ENCODE measurements at regions not wholly inside any gene's neighbourhood (a gene's known extent, or its start where the extent isn't known, plus 50 kb on each side); places are given as distances from the start of the nearest gene placed in this dataset.

GRCh38 chr15:77854980-77855379 is 222.3 kb upstream of the LINGO1 start:
- H3K9me3 ChIP-seq (ENCODE audit: severe bottlenecking), result no peaks in the 10 kb centered on the region
- H3K27ac ChIP-seq, result no peak overlapping the region
- no peak for DNase-seq
- TF ChIP-seq CTCF (IDR thresholded peaks at IDR 0.05; ENCODE audit: low read depth, low read length), result no peak
- H3K36me3 ChIP-seq, result no peaks in the 10 kb centered on the region
- H3K27me3 ChIP-seq (ENCODE audit: insufficient read depth, low read depth, severe bottlenecking), result no peaks in the 10 kb centered on the region
- no peak overlapping the region for H3K4me3 ChIP-seq (ENCODE audit: low read depth, low read length)

- no peak for DNase-seq
- no peaks in the 10 kb centered on the region for H3K9me3 ChIP-seq (ENCODE audit: severe bottlenecking)
- no peak overlapping the region for H3K4me3 ChIP-seq (ENCODE audit: low read depth, low read length)
- TF ChIP-seq CTCF (IDR thresholded peaks at IDR 0.05; ENCODE audit: low read depth, low read length), result no peak
- no peak overlapping the region for H3K27ac ChIP-seq
- no peaks in the 10 kb centered on the region for H3K36me3 ChIP-seq
- no peaks in the 10 kb centered on the region for H3K27me3 ChIP-seq (ENCODE audit: insufficient read depth, low read depth, severe bottlenecking)
Measured at GRCh38 chr15:77853910-77854309, 221.2 kb upstream of the LINGO1 start.

- Histone ChIP-seq H3K27me3 (ENCODE audit: insufficient read depth, low read depth, severe bottlenecking) (no peaks in the 10 kb centered on the region), H3K4me3 (ENCODE audit: low read depth, low read length) (no peak overlapping the region), H3K9me3 (ENCODE audit: severe bottlenecking) (no peaks in the 10 kb centered on the region), H3K27ac (no peak overlapping the region), H3K36me3 (no peaks in the 10 kb centered on the region)
- no peak for DNase-seq
- no peak for TF ChIP-seq CTCF (IDR thresholded peaks at IDR 0.05; ENCODE audit: low read depth, low read length)
Measured at GRCh38 chr15:77853008-77853328, 220.3 kb upstream of the LINGO1 start.

- no peaks in the 10 kb centered on the region for H3K27me3 ChIP-seq (ENCODE audit: insufficient read depth, low read depth, severe bottlenecking)
- no peak for DNase-seq
- H3K27ac ChIP-seq, result no peak overlapping the region
- H3K36me3 ChIP-seq, result no peaks in the 10 kb centered on the region
- no peaks in the 10 kb centered on the region for H3K9me3 ChIP-seq (ENCODE audit: severe bottlenecking)
- H3K4me3 ChIP-seq (ENCODE audit: low read depth, low read length), result no peak overlapping the region
- TF ChIP-seq CTCF (IDR thresholded peaks at IDR 0.05; ENCODE audit: low read depth, low read length), result no peak
Measured at GRCh38 chr15:77852241-77853007, 219.7 kb upstream of the LINGO1 start.

- Histone ChIP-seq H3K4me3 (ENCODE audit: low read depth, low read length) (no peak overlapping the region), H3K27me3 (ENCODE audit: insufficient read depth, low read depth, severe bottlenecking) (no peaks in the 10 kb centered on the region), H3K27ac (no peak overlapping the region), H3K36me3 (no peaks in the 10 kb centered on the region), H3K9me3 (ENCODE audit: severe bottlenecking) (no peaks in the 10 kb centered on the region)
- TF ChIP-seq CTCF (IDR thresholded peaks at IDR 0.05; ENCODE audit: low read depth, low read length), result no peak
- no peak for DNase-seq
Measured at GRCh38 chr15:77851691-77852090, 219.0 kb upstream of the LINGO1 start.

GRCh38 chr15:77851086-77851485 is 218.4 kb upstream of the LINGO1 start:
- Histone ChIP-seq H3K4me3 (ENCODE audit: low read depth, low read length) (no peak overlapping the region), H3K27me3 (ENCODE audit: insufficient read depth, low read depth, severe bottlenecking) (no peaks in the 10 kb centered on the region), H3K36me3 (no peaks in the 10 kb centered on the region), H3K27ac (no peak overlapping the region), H3K9me3 (ENCODE audit: severe bottlenecking) (no peaks in the 10 kb centered on the region)
- no peak for DNase-seq
- TF ChIP-seq CTCF (IDR thresholded peaks at IDR 0.05; ENCODE audit: low read depth, low read length), result no peak
